ENCODE measurements at regions not wholly inside any gene's neighbourhood (a gene's known extent, or its start where the extent isn't known, plus 50 kb on each side); places are given as distances from the start of the nearest gene placed in this dataset.

- 43 to 58% methylated on average over 2 of the region's 2 CpGs for WGBS, 2 donors
- Histone ChIP-seq H3K4me3 (no peak overlapping the region), H3K9ac (ENCODE audit: insufficient read depth in 1 of 2, low read length in 2 of 2) (no peak overlapping the region), H3K36me3 (ENCODE audit: control insufficient read depth in 4 of 4, insufficient read depth in 4 of 4, low read length in 4 of 4) (no peaks in the 10 kb centered on the region), H3K4me1 (ENCODE audit: control insufficient read depth in 5 of 5, insufficient read depth in 5 of 5, low read length in 5 of 5) (peaks cover 0 to 3% (median 0%) of the 10 kb centered on the region in 5 donors), H3K27ac (ENCODE audit: low read depth in 1 of 2, low read length in 1 of 2) (no peak overlapping the region), H3K9me3 (ENCODE audit: control insufficient read depth in 4 of 4, insufficient read depth in 3 of 4, low read length in 3 of 4) (no peaks in the 10 kb centered on the region), H3K27me3 (ENCODE audit: control insufficient read depth in 3 of 3, insufficient read depth in 3 of 3, low read length in 2 of 3) (no peaks in the 10 kb centered on the region)
- DNase-seq, result no peak
- TF ChIP-seq CTCF (IDR thresholded peaks at IDR 0.05; ENCODE audit: control extremely low read depth, extremely low read depth), result no peak
- no peak for ATAC-seq (ENCODE audit: insufficient read depth, low FRiP score)
Observed at GRCh38 chr4:104870495-104871233, 276.0 kb upstream of the TET2 start.

GRCh38 chr4:104878936-104879335, 267.7 kb upstream of the TET2 start:
- H3K36me3 ChIP-seq (ENCODE audit: control insufficient read depth in 4 of 4, insufficient read depth in 4 of 4, low read length in 4 of 4), result no peaks in the 10 kb centered on the region
- DNase-seq, result no peak
- no peak overlapping the region for H3K27ac ChIP-seq (ENCODE audit: low read depth in 1 of 2, low read length in 1 of 2)
- no peaks in the 10 kb centered on the region for H3K4me1 ChIP-seq (ENCODE audit: control insufficient read depth in 5 of 5, insufficient read depth in 5 of 5, low read length in 5 of 5)
- ATAC-seq (ENCODE audit: insufficient read depth, low FRiP score), result no peak
- H3K4me3 ChIP-seq, result no peak overlapping the region
- no peaks in the 10 kb centered on the region for H3K27me3 ChIP-seq (ENCODE audit: control insufficient read depth in 3 of 3, insufficient read depth in 3 of 3, low read length in 2 of 3)
- TF ChIP-seq CTCF (IDR thresholded peaks at IDR 0.05; ENCODE audit: control extremely low read depth, extremely low read depth), result no peak
- H3K9ac ChIP-seq (ENCODE audit: insufficient read depth in 1 of 2, low read length in 2 of 2), result no peak overlapping the region
- no peaks in the 10 kb centered on the region for H3K9me3 ChIP-seq (ENCODE audit: control insufficient read depth in 4 of 4, insufficient read depth in 3 of 4, low read length in 3 of 4)

GRCh38 chr4:104879367-104879766, 267.3 kb upstream of the TET2 start:
- ATAC-seq (ENCODE audit: insufficient read depth, low FRiP score), result no peak
- Histone ChIP-seq H3K9ac (ENCODE audit: insufficient read depth in 1 of 2, low read length in 2 of 2) (no peak overlapping the region), H3K4me1 (ENCODE audit: control insufficient read depth in 5 of 5, insufficient read depth in 5 of 5, low read length in 5 of 5) (no peaks in the 10 kb centered on the region), H3K9me3 (ENCODE audit: control insufficient read depth in 4 of 4, insufficient read depth in 3 of 4, low read length in 3 of 4) (no peaks in the 10 kb centered on the region), H3K27ac (ENCODE audit: low read depth in 1 of 2, low read length in 1 of 2) (no peak overlapping the region), H3K4me3 (no peak overlapping the region), H3K36me3 (ENCODE audit: control insufficient read depth in 4 of 4, insufficient read depth in 4 of 4, low read length in 4 of 4) (no peaks in the 10 kb centered on the region), H3K27me3 (ENCODE audit: control insufficient read depth in 3 of 3, insufficient read depth in 3 of 3, low read length in 2 of 3) (no peaks in the 10 kb centered on the region)
- peak in 2 of 3 donors; percentile 57 to 83 for DNase-seq
- TF ChIP-seq CTCF (IDR thresholded peaks at IDR 0.05; ENCODE audit: control extremely low read depth, extremely low read depth), result no peak
- 30 to 32% methylated on average over 4 of the region's 4 CpGs for WGBS, 2 donors

GRCh38 chr4:104879854-104880253, 266.8 kb upstream of the TET2 start:
- H3K27ac ChIP-seq (ENCODE audit: low read depth in 1 of 2, low read length in 1 of 2), result no peak overlapping the region
- no peaks in the 10 kb centered on the region for H3K27me3 ChIP-seq (ENCODE audit: control insufficient read depth in 3 of 3, insufficient read depth in 3 of 3, low read length in 2 of 3)
- no peaks in the 10 kb centered on the region for H3K36me3 ChIP-seq (ENCODE audit: control insufficient read depth in 4 of 4, insufficient read depth in 4 of 4, low read length in 4 of 4)
- ATAC-seq (ENCODE audit: insufficient read depth, low FRiP score) (no peak), DNase-seq (no peak)
- no peak for TF ChIP-seq CTCF (IDR thresholded peaks at IDR 0.05; ENCODE audit: control extremely low read depth, extremely low read depth)
- no peak overlapping the region for H3K9ac ChIP-seq (ENCODE audit: insufficient read depth in 1 of 2, low read length in 2 of 2)
- H3K9me3 ChIP-seq (ENCODE audit: control insufficient read depth in 4 of 4, insufficient read depth in 3 of 4, low read length in 3 of 4), result no peaks in the 10 kb centered on the region
- H3K4me3 ChIP-seq, result no peak overlapping the region
- WGBS, 2 donors, result 97 to 98% methylated on average over 2 of the region's 2 CpGs
- no peaks in the 10 kb centered on the region for H3K4me1 ChIP-seq (ENCODE audit: control insufficient read depth in 5 of 5, insufficient read depth in 5 of 5, low read length in 5 of 5)

Data from lung (tissue), 11 donors.